Activated CD8-positive, alpha-beta T cell treated with anti-CD3 and anti-CD28 coated beads for 36 hours (primary cell): ENCODE measurements at regions not wholly inside any gene's neighbourhood (a gene's known extent, or its start where the extent isn't known, plus 50 kb on each side); places are given as distances from the start of the nearest gene placed in this dataset.

ENCODE experiments used
- ATAC-seq: fragments of 200-7000 bp; cut with Tn5 transposase; one replicate; pipeline ENCODE4 v1.10.0; 2021; ENCODE audit warnings: mild to moderate bottlenecking, moderate library complexity
- CTCF ChIA-PET: fragments of 350-600 bp; sonication (Branson Sonifier 250); formaldehyde crosslinking; loops from one replicate; lab custom pipeline; 2021; ENCODE audit warnings: antibody characterized with exemption; lab: Charles Lee
- POLR2A ChIA-PET: fragments of 350-600 bp; sonication (Branson Sonifier 250); formaldehyde crosslinking; loops from one replicate; lab custom pipeline; 2021; ENCODE audit warnings: antibody characterized with exemption; lab: Charles Lee
- DNase-seq: peaks from one replicate; pipeline ENCODE4 v3.0.0-alpha.2; 2020
- H3K27ac Mint-ChIP-seq: one replicate; pipeline ENCODE4 v1.8.0; 2021; ENCODE audit warnings: mild to moderate bottlenecking, mixed read lengths
- H3K27me3 Mint-ChIP-seq: one replicate; pipeline ENCODE4 v1.8.0; 2021; ENCODE audit warnings: mixed read lengths
- H3K36me3 Mint-ChIP-seq: one replicate; pipeline ENCODE4 v1.8.0; 2021; ENCODE audit warnings: low read depth, mixed read lengths
- H3K4me1 Mint-ChIP-seq: one replicate; pipeline ENCODE4 v1.8.0; 2021; ENCODE audit warnings: low read depth, mixed read lengths
- H3K4me3 Mint-ChIP-seq: one replicate; pipeline ENCODE4 v1.8.0; 2021; ENCODE audit warnings: mild to moderate bottlenecking, moderate library complexity, mixed read lengths
- H3K9me3 Mint-ChIP-seq: one replicate; pipeline ENCODE4 v1.8.0; 2021; ENCODE audit warnings: mixed read lengths
- intact Hi-C: fragments of 100-400 bp; cut with micrococcal nuclease; formaldehyde crosslinking; loops from one replicate; pipeline ENCODE4 v1.10.0; 2022
- TF ChIP-seq, protein P1 (sequence below): fragments of 200-600 bp; IDR thresholded peaks from one replicate; pipeline ENCODE4 v1.8.0; 2022; ENCODE audit warnings: antibody characterized with exemption, mild to moderate bottlenecking

DNA sequence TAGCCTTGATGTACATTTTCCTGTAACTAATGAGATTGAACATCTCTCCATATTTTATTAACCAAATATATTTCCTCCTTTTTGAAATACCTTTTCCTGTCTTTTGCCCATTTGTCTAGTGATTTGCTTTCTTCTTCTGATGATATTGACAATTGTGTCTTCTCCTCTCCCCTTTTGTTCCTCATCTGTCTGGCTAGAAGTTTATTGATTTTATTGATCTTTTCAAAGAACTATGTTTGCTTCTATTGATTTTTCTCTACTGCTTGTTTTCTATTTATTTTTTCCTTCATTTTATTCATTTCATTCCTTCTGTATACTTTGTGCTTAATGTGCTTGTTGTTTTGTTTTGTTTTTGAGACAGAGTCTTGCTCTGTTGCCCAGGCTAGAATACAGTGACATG lies 181.4 kb upstream of the SMIM23 start:
- POLR2A ChIA-PET, result no interaction called here

GRCh38 chr5:171606414-171607024 lies 179.1 kb upstream of the SMIM23 start:
- no peak overlapping the region for H3K27ac Mint-ChIP-seq
- ChIA-PET CTCF (interaction anchor here (0.6 to 1.3 kb wide), 9 partner anchors 9 to 355 kb away, joined by 3 to 7 read pairs (median 4); no protein-coding TSS in a partner anchor), POLR2A (interaction anchor here (0.6 kb wide), 1 partner anchor 1246 kb away, joined by 3 read pairs; no protein-coding TSS in a partner anchor)
- DNase-seq (no peak), ATAC-seq (no peak)
- H3K36me3 Mint-ChIP-seq, result no peaks in the 10 kb centered on the region
- H3K27me3 Mint-ChIP-seq, result peaks cover 23% of the 10 kb centered on the region
- peaks cover 2% of the 10 kb centered on the region for H3K4me1 Mint-ChIP-seq
- TF ChIP-seq, protein P1, sequence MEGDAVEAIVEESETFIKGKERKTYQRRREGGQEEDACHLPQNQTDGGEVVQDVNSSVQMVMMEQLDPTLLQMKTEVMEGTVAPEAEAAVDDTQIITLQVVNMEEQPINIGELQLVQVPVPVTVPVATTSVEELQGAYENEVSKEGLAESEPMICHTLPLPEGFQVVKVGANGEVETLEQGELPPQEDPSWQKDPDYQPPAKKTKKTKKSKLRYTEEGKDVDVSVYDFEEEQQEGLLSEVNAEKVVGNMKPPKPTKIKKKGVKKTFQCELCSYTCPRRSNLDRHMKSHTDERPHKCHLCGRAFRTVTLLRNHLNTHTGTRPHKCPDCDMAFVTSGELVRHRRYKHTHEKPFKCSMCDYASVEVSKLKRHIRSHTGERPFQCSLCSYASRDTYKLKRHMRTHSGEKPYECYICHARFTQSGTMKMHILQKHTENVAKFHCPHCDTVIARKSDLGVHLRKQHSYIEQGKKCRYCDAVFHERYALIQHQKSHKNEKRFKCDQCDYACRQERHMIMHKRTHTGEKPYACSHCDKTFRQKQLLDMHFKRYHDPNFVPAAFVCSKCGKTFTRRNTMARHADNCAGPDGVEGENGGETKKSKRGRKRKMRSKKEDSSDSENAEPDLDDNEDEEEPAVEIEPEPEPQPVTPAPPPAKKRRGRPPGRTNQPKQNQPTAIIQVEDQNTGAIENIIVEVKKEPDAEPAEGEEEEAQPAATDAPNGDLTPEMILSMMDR, result peak; percentile 49
- H3K4me3 Mint-ChIP-seq, result no peak overlapping the region
- peaks cover 4% of the 10 kb centered on the region for H3K9me3 Mint-ChIP-seq
- intact Hi-C loops, result loop anchor here (10.0 kb wide), 1 partner anchor 192 kb away; the partner anchor contains the start of gene FGF18

More for the DNA sequence above, 181.4 kb upstream of the SMIM23 start:
- peaks cover 4% of the 10 kb centered on the region for H3K9me3 Mint-ChIP-seq
- no peaks in the 10 kb centered on the region for H3K36me3 Mint-ChIP-seq
- peaks cover 13% of the 10 kb centered on the region for H3K4me1 Mint-ChIP-seq
- H3K4me3 Mint-ChIP-seq, result no peak overlapping the region
- intact Hi-C loops, result loop anchor here (10.0 kb wide), 1 partner anchor 189 kb away; the partner anchor contains the start of gene FGF18
- DNase-seq, result no peak
- peaks cover 21% of the 10 kb centered on the region for H3K27me3 Mint-ChIP-seq
- CTCF ChIA-PET, result no interaction called here
- H3K27ac Mint-ChIP-seq, result no peak overlapping the region
- TF ChIP-seq, protein P1, result no peak
- no peak for ATAC-seq

DNA sequence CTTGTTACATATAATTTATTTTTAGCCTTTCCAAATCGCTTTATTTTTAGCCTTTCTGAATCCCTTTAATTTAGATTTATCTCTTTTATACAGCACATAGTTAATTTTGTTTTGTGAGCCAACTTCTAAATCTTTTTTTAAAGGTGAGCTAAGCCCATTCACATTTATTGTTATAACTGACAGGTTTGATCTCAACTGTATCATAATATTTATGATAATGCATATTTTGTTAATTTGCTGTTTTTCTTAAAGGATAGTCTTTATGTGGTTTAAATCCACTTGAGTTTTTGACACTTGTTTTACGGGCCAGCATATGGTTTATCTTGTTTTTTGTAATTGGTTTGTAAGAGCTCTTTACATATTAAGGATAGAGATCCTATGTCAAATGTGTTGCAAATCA lies 177.8 kb upstream of the SMIM23 start:
- intact Hi-C loops, result loop anchor here (10.0 kb wide), 1 partner anchor 193 kb away; the partner anchor contains the start of gene FGF18
- ATAC-seq (no peak), DNase-seq (no peak)
- TF ChIP-seq, protein P1, result no peak
- Mint-ChIP-seq H3K36me3 (no peaks in the 10 kb centered on the region), H3K27me3 (peaks cover 23% of the 10 kb centered on the region), H3K27ac (no peak overlapping the region), H3K9me3 (peaks cover 4% of the 10 kb centered on the region), H3K4me1 (no peaks in the 10 kb centered on the region), H3K4me3 (no peak overlapping the region)
- ChIA-PET CTCF (no interaction called here), POLR2A (no interaction called here)

DNA sequence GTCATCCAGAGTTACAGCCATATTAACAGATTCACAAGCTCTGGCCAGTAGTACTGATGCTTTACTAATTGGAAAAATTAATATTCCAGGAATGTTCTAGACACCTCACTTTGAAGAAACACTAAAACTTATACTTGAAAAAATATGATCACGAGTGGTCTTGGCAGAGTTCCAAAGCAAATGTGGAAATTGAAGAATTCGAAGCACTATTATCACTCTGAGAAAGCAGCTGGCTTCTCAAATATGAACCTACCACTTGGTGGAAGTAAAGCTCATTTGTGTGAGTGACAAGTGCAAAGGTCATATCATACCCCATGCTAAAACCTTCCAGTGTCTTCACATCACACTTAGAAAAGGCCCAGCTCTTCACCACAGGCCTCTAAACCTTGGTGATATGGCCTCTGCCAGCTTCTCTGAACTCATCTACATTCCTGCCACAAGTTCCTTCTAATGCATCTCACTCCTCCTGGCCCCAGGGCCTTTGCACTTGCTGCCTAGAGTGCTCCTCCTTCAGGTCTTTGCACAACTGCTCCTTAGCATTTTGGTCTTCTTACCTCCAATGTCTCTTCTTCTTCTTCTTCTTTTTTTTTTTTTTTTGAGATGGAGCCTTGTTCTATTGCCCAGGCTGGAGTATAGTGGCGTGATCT lies 175.7 kb upstream of the SMIM23 start:
- intact Hi-C loops, result loop anchor here (10.0 kb wide), 1 partner anchor 195 kb away; the partner anchor contains the start of gene FGF18
- peaks cover 4% of the 10 kb centered on the region for H3K9me3 Mint-ChIP-seq
- no peak for ATAC-seq

More for the DNA sequence above, 175.7 kb upstream of the SMIM23 start:
- TF ChIP-seq, protein P1, result no peak
- POLR2A ChIA-PET, result no interaction called here
- Mint-ChIP-seq H3K27ac (no peak overlapping the region), H3K4me3 (no peak overlapping the region), H3K4me1 (no peaks in the 10 kb centered on the region), H3K36me3 (no peaks in the 10 kb centered on the region), H3K27me3 (peaks cover 18% of the 10 kb centered on the region)
- no peak for DNase-seq
- CTCF ChIA-PET, result interaction anchor here (0.6 kb wide), 1 partner anchor 160 kb away, joined by 3 read pairs; no protein-coding TSS in a partner anchor
